B cell (primary cell): ENCODE measurements at regions not wholly inside any gene's neighbourhood (a gene's known extent, or its start where the extent isn't known, plus 50 kb on each side); places are given as distances from the start of the nearest gene placed in this dataset.

ENCODE experiments used
- ATAC-seq: fragments of 200-7000 bp; cut with Tn5 transposase; one replicate; pipeline ENCODE4 v1.10.0; 2021; ENCODE audit warnings: low read depth, mild to moderate bottlenecking, moderate number of reproducible peaks, moderate library complexity
- CTCF ChIA-PET: fragments of 350-600 bp; sonication (Branson Sonifier 250); formaldehyde crosslinking; loops from one replicate; lab custom pipeline; 2021; ENCODE audit warnings: antibody characterized with exemption, inconsistent platforms; lab: Charles Lee
- POLR2A ChIA-PET: fragments of 350-600 bp; sonication (Branson Sonifier 250); formaldehyde crosslinking; loops from one replicate; lab custom pipeline; 2021; ENCODE audit warnings: antibody characterized with exemption; lab: Charles Lee
- DNase-seq: peaks from one replicate; pipeline ENCODE4 v3.0.0; 2013
- H2AFZ ChIP-seq: 2 replicates; pipeline ENCODE4 v1.6.1; 2012; ENCODE audit warnings: mild to moderate bottlenecking, low read depth, low read length; ENCODE audit not compliant: insufficient read depth, poor library complexity, severe bottlenecking
- H3K27ac ChIP-seq, 2 donors: 1 replicate in 1 of 2; 2 replicates in 1 of 2; pipeline ENCODE4 v1.5.1; 2012 to 2013; ENCODE audit warnings: low read length in 2 of 2, mild to moderate bottlenecking in 2 of 2, moderate library complexity in 1 of 2
- H3K27me3 ChIP-seq, 4 experiments: fragments of 200-600 bp in 1 of 4; sonication (generic) in 1 of 4; replicated peaks in 1 of 4; 1 replicate in 2 of 4; 2 replicates in 2 of 4; pipeline versions ENCODE4 v1.6.1 to v1.7.0; 2013 to 2016; ENCODE audit warnings: low read length in 3 of 4, mild to moderate bottlenecking in 2 of 4, mixed read lengths in 1 of 4, moderate library complexity in 1 of 4; ENCODE audit not compliant: insufficient read depth in 4 of 4, control insufficient read depth in 3 of 4; ENCODE audit errors: control extremely low read depth in 1 of 4
- H3K36me3 ChIP-seq, 2 experiments: replicated peaks in 1 of 2; 1 replicate in 1 of 2; 2 replicates in 1 of 2; pipeline versions ENCODE4 v1.6.1 to v1.7.1; 2013; ENCODE audit warnings: low read length in 1 of 2; ENCODE audit not compliant: insufficient read depth in 2 of 2, control insufficient read depth in 1 of 2; ENCODE audit errors: control extremely low read depth in 1 of 2, extremely low read depth in 1 of 2
- H3K4me1 ChIP-seq, 2 donors: fragments of 200-600 bp in 1 of 2; sonication (generic) in 1 of 2; 1 replicate in 1 of 2; 2 replicates in 1 of 2; pipeline versions ENCODE4 v1.5.1 to v1.6.1; 2013 to 2017; ENCODE audit warnings: low read length in 2 of 2; ENCODE audit not compliant: control insufficient read depth in 2 of 2, insufficient read depth in 2 of 2
- H3K4me2 ChIP-seq: replicated peaks from 2 replicates; pipeline ENCODE3; 2012; ENCODE audit warnings: mild to moderate bottlenecking, low read depth, low read length; ENCODE audit not compliant: poor library complexity, severe bottlenecking
- H3K4me3 ChIP-seq, 5 experiments: fragments of 200-600 bp in 1 of 5; sonication (generic) in 1 of 5; 1 replicate in 3 of 5; 2 replicates in 2 of 5; pipeline versions ENCODE4 v1.5.1 to v1.7.0; 2011 to 2016; ENCODE audit warnings: low read length in 4 of 5, mild to moderate bottlenecking in 4 of 5, low read depth in 2 of 5, control low read depth in 1 of 5, moderate library complexity in 1 of 5; ENCODE audit not compliant: insufficient read depth in 1 of 5; ENCODE audit errors: control extremely low read depth in 1 of 5, extremely low read depth in 1 of 5
- H3K79me2 ChIP-seq: fragments of 200-600 bp; sonication (generic); one replicate; pipeline ENCODE4 v1.6.0; 2016; ENCODE audit warnings: low read length; ENCODE audit not compliant: control insufficient read depth, insufficient read depth
- H3K9ac ChIP-seq: fragments of 200-600 bp; sonication (generic); 2 replicates; pipeline ENCODE4 v1.6.1; 2017; ENCODE audit warnings: mild to moderate bottlenecking, low read length, moderate library complexity
- H3K9me3 ChIP-seq, 3 donors: one replicate each; pipeline versions ENCODE4 v1.6.1 to v1.7.1; 2013; ENCODE audit warnings: low read length in 2 of 3; ENCODE audit not compliant: control insufficient read depth in 2 of 3, insufficient read depth in 1 of 3; ENCODE audit errors: control extremely low read depth in 1 of 3
- H4K20me1 ChIP-seq: 2 replicates; pipeline ENCODE4 v1.6.0; 2012; ENCODE audit warnings: mild to moderate bottlenecking, low read length; ENCODE audit not compliant: insufficient read depth, control insufficient read depth, poor library complexity, severe bottlenecking
- H3K27ac Mint-ChIP-seq: one replicate; pipeline ENCODE4 v1.8.0; 2021; ENCODE audit warnings: mixed read lengths
- H3K27me3 Mint-ChIP-seq: one replicate; pipeline ENCODE4 v1.8.0; 2021; ENCODE audit warnings: mixed read lengths
- H3K4me1 Mint-ChIP-seq: one replicate; pipeline ENCODE4 v1.8.0; 2021; ENCODE audit warnings: mixed read lengths
- H3K4me3 Mint-ChIP-seq: one replicate; pipeline ENCODE4 v1.8.0; 2021; ENCODE audit warnings: mixed read lengths
- H3K9me3 Mint-ChIP-seq: one replicate; pipeline ENCODE4 v1.8.0; 2022; ENCODE audit warnings: mixed read lengths; ENCODE audit not compliant: insufficient read depth
- CTCF ChIP-seq: fragments of 200-600 bp; IDR thresholded peaks from one replicate; pipeline ENCODE4 v1.8.0; 2022; ENCODE audit warnings: antibody characterized with exemption, mild to moderate bottlenecking
- EZH2 ChIP-seq: IDR thresholded peaks from 2 replicates; pipeline ENCODE4 v1.6.1; 2012; ENCODE audit warnings: borderline replicate concordance, low read depth, mild to moderate bottlenecking, moderate library complexity, low read length; ENCODE audit not compliant: insufficient read depth, poor library complexity, severe bottlenecking
- WGBS: methylation state at CpG from one replicate; pipeline ENCODE4 v1.1.5; 2013; ENCODE audit warnings: missing lambda C conversion rate; ENCODE audit not compliant: insufficient coverage; 5-methylcytosine and 5-hydroxymethylcytosine counted together
- intact Hi-C: fragments of 100-400 bp; cut with micrococcal nuclease; formaldehyde crosslinking; loops from one replicate; pipeline ENCODE4 v1.10.0; 2022

- Histone ChIP-seq H3K36me3 (no peaks in the 10 kb centered on the region), H3K27ac (no peak overlapping the region), H3K4me3 (no peak overlapping the region), H4K20me1 (no peaks in the 10 kb centered on the region), H3K79me2 (no peaks in the 10 kb centered on the region), H3K4me1 (no peaks in the 10 kb centered on the region), H3K9me3 (peaks cover 0 to 8% (median 0%) of the 10 kb centered on the region in 3 donors), H3K9ac (no peak overlapping the region), H2AFZ (no peak overlapping the region), H3K27me3 (no peaks in the 10 kb centered on the region), H3K4me2 (no peak overlapping the region)
- Mint-ChIP-seq H3K9me3 (peaks cover 7% of the 10 kb centered on the region), H3K27ac (no peak overlapping the region), H3K4me3 (no peak overlapping the region), H3K4me1 (no peaks in the 10 kb centered on the region), H3K27me3 (no peaks in the 10 kb centered on the region)
- no CpG with 5 or more reads among the region's 2 CpGs for WGBS
- TF ChIP-seq CTCF (no peak), EZH2 (no peak)
- ChIA-PET POLR2A (no interaction called here), CTCF (no interaction called here)
- ATAC-seq (no peak), DNase-seq (no peak)
- intact Hi-C loops = no loop called here
Observed at GRCh38 chr12:61911113-61911512, 349.1 kb upstream of the USP15 start.

GRCh38 chr12:61915420-61915819 lies 344.8 kb upstream of the USP15 start:
- CTCF ChIA-PET = no interaction called here
- no peak for ATAC-seq
- Histone ChIP-seq H4K20me1 (no peaks in the 10 kb centered on the region), H3K4me1 (no peaks in the 10 kb centered on the region), H3K9me3 (no peaks in the 10 kb centered on the region), H3K36me3 (no peaks in the 10 kb centered on the region), H3K27me3 (no peaks in the 10 kb centered on the region), H3K79me2 (no peaks in the 10 kb centered on the region), H3K4me3 (no peak overlapping the region), H3K27ac (no peak overlapping the region), H3K9ac (no peak overlapping the region), H2AFZ (no peak overlapping the region), H3K4me2 (no peak overlapping the region)
- H3K27me3 Mint-ChIP-seq = no peaks in the 10 kb centered on the region
- no peak for DNase-seq
- WGBS = 81% methylated on average over 3 of the region's 3 CpGs
- TF ChIP-seq EZH2 (no peak), CTCF (no peak)
- H3K4me1 Mint-ChIP-seq = no peaks in the 10 kb centered on the region
- POLR2A ChIA-PET = no interaction called here
- no peak overlapping the region for H3K27ac Mint-ChIP-seq
- intact Hi-C loops = no loop called here
- H3K4me3 Mint-ChIP-seq = no peak overlapping the region
- H3K9me3 Mint-ChIP-seq = peaks cover 4% of the 10 kb centered on the region
